ENCODE measurements at regions not wholly inside any gene's neighbourhood (a gene's known extent, or its start where the extent isn't known, plus 50 kb on each side); places are given as distances from the start of the nearest gene placed in this dataset.

DNA sequence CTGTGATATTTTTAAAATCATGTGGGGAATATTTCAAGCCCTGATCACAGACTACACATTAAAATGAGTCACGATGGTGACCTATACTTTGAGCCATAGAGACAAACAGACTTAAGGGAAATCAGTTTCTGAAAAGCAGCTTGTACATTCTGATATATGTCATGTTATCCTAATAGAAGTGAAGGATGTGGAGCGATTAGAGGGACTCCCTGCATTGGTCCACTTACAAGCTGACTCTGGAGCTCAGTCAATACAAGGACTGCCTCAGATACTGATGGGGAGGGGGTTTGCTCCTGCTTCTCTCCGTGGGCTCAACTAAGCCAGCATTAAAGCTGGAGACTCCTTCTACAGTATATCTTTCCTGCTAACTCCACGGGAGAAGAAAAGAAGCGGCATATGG, 173.5 kb downstream of the ALG10B start:
- Histone ChIP-seq H3K9me3 (ENCODE audit: low read length) (no peaks in the 10 kb centered on the region), H3K4me3 (ENCODE audit: low read depth, low read length, poor library complexity, severe bottlenecking) (no peak overlapping the region), H3K36me3 (ENCODE audit: insufficient read depth, low read length) (no peaks in the 10 kb centered on the region), H3F3A (ENCODE audit: insufficient read depth, low read length) (no peaks in the 10 kb centered on the region), H3K9me2 (ENCODE audit: low read depth, low read length) (no peaks in the 10 kb centered on the region), H4K20me1 (ENCODE audit: insufficient read depth, low read length) (no peaks in the 10 kb centered on the region), H3K27me3 (ENCODE audit: insufficient read depth, low read length) (no peaks in the 10 kb centered on the region), H3K79me2 (ENCODE audit: insufficient read depth, low read length) (no peaks in the 10 kb centered on the region), H2AFZ (ENCODE audit: low read length) (no peak overlapping the region), H3K4me2 (ENCODE audit: low read length) (no peak overlapping the region), H3K4me1 (ENCODE audit: insufficient read depth, low read length, severe bottlenecking) (no peaks in the 10 kb centered on the region), H3K9ac (ENCODE audit: low read length) (no peak overlapping the region), H3K27ac (ENCODE audit: low read depth, low read length, poor library complexity, severe bottlenecking) (no peak overlapping the region)
- TF ChIP-seq EZH2 (IDR thresholded peaks at IDR 0.05; ENCODE audit: borderline replicate concordance, low read length): no peak
- TF ChIP-seq, protein P1, sequence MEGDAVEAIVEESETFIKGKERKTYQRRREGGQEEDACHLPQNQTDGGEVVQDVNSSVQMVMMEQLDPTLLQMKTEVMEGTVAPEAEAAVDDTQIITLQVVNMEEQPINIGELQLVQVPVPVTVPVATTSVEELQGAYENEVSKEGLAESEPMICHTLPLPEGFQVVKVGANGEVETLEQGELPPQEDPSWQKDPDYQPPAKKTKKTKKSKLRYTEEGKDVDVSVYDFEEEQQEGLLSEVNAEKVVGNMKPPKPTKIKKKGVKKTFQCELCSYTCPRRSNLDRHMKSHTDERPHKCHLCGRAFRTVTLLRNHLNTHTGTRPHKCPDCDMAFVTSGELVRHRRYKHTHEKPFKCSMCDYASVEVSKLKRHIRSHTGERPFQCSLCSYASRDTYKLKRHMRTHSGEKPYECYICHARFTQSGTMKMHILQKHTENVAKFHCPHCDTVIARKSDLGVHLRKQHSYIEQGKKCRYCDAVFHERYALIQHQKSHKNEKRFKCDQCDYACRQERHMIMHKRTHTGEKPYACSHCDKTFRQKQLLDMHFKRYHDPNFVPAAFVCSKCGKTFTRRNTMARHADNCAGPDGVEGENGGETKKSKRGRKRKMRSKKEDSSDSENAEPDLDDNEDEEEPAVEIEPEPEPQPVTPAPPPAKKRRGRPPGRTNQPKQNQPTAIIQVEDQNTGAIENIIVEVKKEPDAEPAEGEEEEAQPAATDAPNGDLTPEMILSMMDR (IDR thresholded peaks at IDR 0.05; ENCODE audit: low read length): no peak

DNA sequence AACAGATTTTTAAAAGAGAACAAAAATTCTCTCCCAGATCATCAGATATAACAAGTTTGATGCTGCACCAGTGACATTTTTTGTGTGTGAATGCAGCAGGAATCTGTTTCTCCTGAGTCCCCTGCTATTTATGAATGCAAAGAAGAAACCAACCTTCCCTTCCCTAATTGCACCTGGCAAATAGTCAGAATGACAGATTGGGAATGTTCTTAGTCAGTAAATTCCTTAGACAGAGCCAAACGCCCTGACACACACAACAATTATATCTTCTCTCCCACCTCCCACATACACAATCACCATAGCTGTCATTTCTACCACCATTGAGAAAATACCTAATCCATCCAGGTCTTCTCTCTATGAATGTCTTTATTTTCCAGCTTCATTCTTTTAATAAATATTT, 174.4 kb downstream of the ALG10B start:
- no peak overlapping the region for H3K4me2 ChIP-seq (ENCODE audit: low read length)
- no peaks in the 10 kb centered on the region for H3K9me3 ChIP-seq (ENCODE audit: low read length)
- H3K36me3 ChIP-seq (ENCODE audit: insufficient read depth, low read length): no peaks in the 10 kb centered on the region
- H3K27me3 ChIP-seq (ENCODE audit: insufficient read depth, low read length): no peaks in the 10 kb centered on the region
- H3K27ac ChIP-seq (ENCODE audit: low read depth, low read length, poor library complexity, severe bottlenecking): no peak overlapping the region
- no peak overlapping the region for H2AFZ ChIP-seq (ENCODE audit: low read length)
- TF ChIP-seq EZH2 (IDR thresholded peaks at IDR 0.05; ENCODE audit: borderline replicate concordance, low read length): no peak
- TF ChIP-seq, protein P1 (IDR thresholded peaks at IDR 0.05; ENCODE audit: low read length): no peak
- no peaks in the 10 kb centered on the region for H4K20me1 ChIP-seq (ENCODE audit: insufficient read depth, low read length)
- no peaks in the 10 kb centered on the region for H3K4me1 ChIP-seq (ENCODE audit: insufficient read depth, low read length, severe bottlenecking)
- H3K9ac ChIP-seq (ENCODE audit: low read length): no peak overlapping the region
- H3K79me2 ChIP-seq (ENCODE audit: insufficient read depth, low read length): no peaks in the 10 kb centered on the region
- H3F3A ChIP-seq (ENCODE audit: insufficient read depth, low read length): no peaks in the 10 kb centered on the region
- no peak overlapping the region for H3K4me3 ChIP-seq (ENCODE audit: low read depth, low read length, poor library complexity, severe bottlenecking)
- no peaks in the 10 kb centered on the region for H3K9me2 ChIP-seq (ENCODE audit: low read depth, low read length)

DNA sequence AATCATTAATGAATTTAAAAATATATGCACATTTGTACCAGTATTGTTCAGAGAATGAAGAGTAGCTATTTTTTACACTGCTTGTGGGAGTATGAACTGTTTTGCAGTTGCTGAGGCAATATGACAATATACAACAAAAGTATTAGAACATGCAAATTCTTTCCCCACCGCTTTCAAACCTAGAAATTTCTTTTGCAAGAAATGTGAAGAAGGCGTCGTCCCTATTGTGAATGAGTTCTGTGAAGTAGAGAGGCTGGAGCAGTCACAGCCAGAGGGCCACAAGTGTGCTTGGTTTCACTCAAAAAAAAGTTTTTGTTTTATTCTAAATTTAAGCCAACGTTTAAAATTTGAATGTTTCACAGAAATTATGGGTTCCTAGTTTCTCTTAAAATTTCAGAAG, 184.9 kb downstream of the ALG10B start:
- Histone ChIP-seq H3K4me3 (ENCODE audit: low read depth, low read length, poor library complexity, severe bottlenecking) (no peak overlapping the region), H3K9me2 (ENCODE audit: low read depth, low read length) (no peaks in the 10 kb centered on the region), H3K79me2 (ENCODE audit: insufficient read depth, low read length) (no peaks in the 10 kb centered on the region), H3F3A (ENCODE audit: insufficient read depth, low read length) (no peaks in the 10 kb centered on the region), H3K4me2 (ENCODE audit: low read length) (no peak overlapping the region), H3K9me3 (ENCODE audit: low read length) (0 out of 2 replicates have a peak, but pooled peaks cover 3% of the 10 kb centered on the region), H2AFZ (ENCODE audit: low read length) (no peak overlapping the region), H3K27ac (ENCODE audit: low read depth, low read length, poor library complexity, severe bottlenecking) (no peak overlapping the region), H3K9ac (ENCODE audit: low read length) (no peak overlapping the region), H3K36me3 (ENCODE audit: insufficient read depth, low read length) (no peaks in the 10 kb centered on the region), H3K4me1 (ENCODE audit: insufficient read depth, low read length, severe bottlenecking) (no peaks in the 10 kb centered on the region), H3K27me3 (ENCODE audit: insufficient read depth, low read length) (no peaks in the 10 kb centered on the region), H4K20me1 (ENCODE audit: insufficient read depth, low read length) (no peaks in the 10 kb centered on the region)
- TF ChIP-seq, protein P1 (IDR thresholded peaks at IDR 0.05; ENCODE audit: low read length): no peak
- TF ChIP-seq EZH2 (IDR thresholded peaks at IDR 0.05; ENCODE audit: borderline replicate concordance, low read length): no peak

Data from OCI-LY1 (cell line).